ENCODE measurements at regions not wholly inside any gene's neighbourhood (a gene's known extent, or its start where the extent isn't known, plus 50 kb on each side); places are given as distances from the start of the nearest gene placed in this dataset.

- H3K27ac Mint-ChIP-seq, result no peak overlapping the region
- no peak overlapping the region for H3K4me3 Mint-ChIP-seq
- TF ChIP-seq JAZF1 (CRISPR knock-in tag; IDR thresholded peaks at IDR 0.05) (no peak), FOXP1 (CRISPR knock-in tag; IDR thresholded peaks at IDR 0.05; ENCODE audit: borderline replicate concordance) (no peak), CREB1 (CRISPR knock-in tag; IDR thresholded peaks at IDR 0.05) (no peak), NFYB (CRISPR knock-in tag; conservative IDR thresholded peaks at IDR 0.05; ENCODE audit: low read depth) (no peak), HMGA2 (CRISPR knock-in tag; IDR thresholded peaks at IDR 0.05) (no peak), TEAD4 (CRISPR knock-in tag; IDR thresholded peaks at IDR 0.05) (no peak), MXD4 (CRISPR knock-in tag; IDR thresholded peaks at IDR 0.05; ENCODE audit: borderline replicate concordance) (no peak), SMAD3 (CRISPR knock-in tag; IDR thresholded peaks at IDR 0.05; ENCODE audit: borderline replicate concordance) (no peak), EMX1 (CRISPR knock-in tag; IDR thresholded peaks at IDR 0.05) (no peak)
- TF ChIP-seq, protein P1, sequence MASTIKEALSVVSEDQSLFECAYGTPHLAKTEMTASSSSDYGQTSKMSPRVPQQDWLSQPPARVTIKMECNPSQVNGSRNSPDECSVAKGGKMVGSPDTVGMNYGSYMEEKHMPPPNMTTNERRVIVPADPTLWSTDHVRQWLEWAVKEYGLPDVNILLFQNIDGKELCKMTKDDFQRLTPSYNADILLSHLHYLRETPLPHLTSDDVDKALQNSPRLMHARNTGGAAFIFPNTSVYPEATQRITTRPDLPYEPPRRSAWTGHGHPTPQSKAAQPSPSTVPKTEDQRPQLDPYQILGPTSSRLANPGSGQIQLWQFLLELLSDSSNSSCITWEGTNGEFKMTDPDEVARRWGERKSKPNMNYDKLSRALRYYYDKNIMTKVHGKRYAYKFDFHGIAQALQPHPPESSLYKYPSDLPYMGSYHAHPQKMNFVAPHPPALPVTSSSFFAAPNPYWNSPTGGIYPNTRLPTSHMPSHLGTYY (CRISPR knock-in tag; IDR thresholded peaks at IDR 0.05), result no peak
- TF ChIP-seq, protein P2, sequence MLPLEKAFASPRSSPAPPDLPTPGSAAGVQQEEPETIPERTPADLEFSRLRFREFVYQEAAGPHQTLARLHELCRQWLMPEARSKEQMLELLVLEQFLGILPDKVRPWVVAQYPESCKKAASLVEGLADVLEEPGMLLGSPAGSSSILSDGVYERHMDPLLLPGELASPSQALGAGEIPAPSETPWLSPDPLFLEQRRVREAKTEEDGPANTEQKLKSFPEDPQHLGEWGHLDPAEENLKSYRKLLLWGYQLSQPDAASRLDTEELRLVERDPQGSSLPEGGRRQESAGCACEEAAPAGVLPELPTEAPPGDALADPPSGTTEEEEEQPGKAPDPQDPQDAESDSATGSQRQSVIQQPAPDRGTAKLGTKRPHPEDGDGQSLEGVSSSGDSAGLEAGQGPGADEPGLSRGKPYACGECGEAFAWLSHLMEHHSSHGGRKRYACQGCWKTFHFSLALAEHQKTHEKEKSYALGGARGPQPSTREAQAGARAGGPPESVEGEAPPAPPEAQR (CRISPR knock-in tag; IDR thresholded peaks at IDR 0.05), result no peak
- peaks cover 5% of the 10 kb centered on the region; the same call in 1 of the 2 replicates for H3K36me3 Mint-ChIP-seq
- ATAC-seq, result no peak
- peaks cover 14% of the 10 kb centered on the region for H3K27me3 Mint-ChIP-seq (ENCODE audit: low read depth)
- ChIA-PET POLR2A (no interaction called here), CTCF (interaction anchor here (0.9 kb wide), 1 partner anchor 94 kb away, joined by 5 read pairs; the partner anchor contains the start of gene LRFN2)
- no peak for DNase-seq (ENCODE audit: low spot score)
- H3K9me3 Mint-ChIP-seq, result peaks cover 14% of the 10 kb centered on the region
- no peaks in the 10 kb centered on the region for H3K4me1 Mint-ChIP-seq
Measured at GRCh38 chr6:40681622-40682021, 94.5 kb upstream of the LRFN2 start.

DNA sequence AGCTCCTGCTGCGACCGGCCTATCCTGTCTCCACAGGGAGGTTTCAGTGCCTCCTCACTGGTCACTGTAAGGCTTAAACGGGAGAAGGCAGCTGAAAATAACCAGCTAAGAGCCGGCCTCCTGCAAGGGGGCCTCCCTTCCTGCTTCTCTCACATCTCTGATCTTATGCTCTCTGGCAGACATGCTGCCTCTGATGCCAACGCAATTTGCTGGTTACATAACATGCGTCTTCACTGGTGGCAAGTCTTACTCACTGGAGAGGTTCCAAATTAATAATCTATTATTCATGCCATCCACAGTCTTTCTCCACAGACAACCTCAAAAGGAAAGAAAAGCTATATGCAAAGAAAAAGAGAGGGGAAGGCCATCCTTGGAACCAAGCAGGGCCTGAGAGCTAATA lies 91.8 kb upstream of the LRFN2 start:
- DNase-seq (ENCODE audit: low spot score) (no peak), ATAC-seq (no peak)
- Mint-ChIP-seq H3K36me3 (no peaks in the 10 kb centered on the region), H3K4me3 (no peak overlapping the region), H3K9me3 (peaks cover 3% of the 10 kb centered on the region), H3K27ac (no peak overlapping the region), H3K27me3 (ENCODE audit: low read depth) (peaks cover 6% of the 10 kb centered on the region; the same call in 1 of the 2 replicates), H3K4me1 (no peaks in the 10 kb centered on the region)
- TF ChIP-seq ZNF425 (CRISPR knock-in tag; conservative IDR thresholded peaks at IDR 0.05) (no peak), FOXJ3 (CRISPR knock-in tag; IDR thresholded peaks at IDR 0.05; ENCODE audit: borderline replicate concordance) (no peak), ZNF138 (CRISPR knock-in tag; conservative IDR thresholded peaks at IDR 0.05) (no peak), MXD4 (CRISPR knock-in tag; IDR thresholded peaks at IDR 0.05; ENCODE audit: borderline replicate concordance) (no peak), JAZF1 (CRISPR knock-in tag; IDR thresholded peaks at IDR 0.05) (no peak), ZNF416 (CRISPR knock-in tag; IDR thresholded peaks at IDR 0.05) (no peak), ZNF423 (CRISPR knock-in tag; IDR thresholded peaks at IDR 0.05) (no peak), NFATC4 (CRISPR knock-in tag; IDR thresholded peaks at IDR 0.05) (no peak), FOXK1 (CRISPR knock-in tag; IDR thresholded peaks at IDR 0.05) (no peak)
- TF ChIP-seq, protein P3, sequence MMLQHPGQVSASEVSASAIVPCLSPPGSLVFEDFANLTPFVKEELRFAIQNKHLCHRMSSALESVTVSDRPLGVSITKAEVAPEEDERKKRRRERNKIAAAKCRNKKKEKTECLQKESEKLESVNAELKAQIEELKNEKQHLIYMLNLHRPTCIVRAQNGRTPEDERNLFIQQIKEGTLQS (CRISPR knock-in tag; conservative IDR thresholded peaks at IDR 0.05), result no peak
- ChIA-PET CTCF (interaction anchor here (1.1 kb wide), 1 partner anchor 91 kb away, joined by 3 read pairs; no protein-coding TSS in a partner anchor), POLR2A (no interaction called here)

GRCh38 chr6:40674170-40674569 lies 87.0 kb upstream of the LRFN2 start:
- Mint-ChIP-seq H3K36me3 (no peaks in the 10 kb centered on the region), H3K9me3 (peaks cover 9% of the 10 kb centered on the region), H3K4me3 (no peak overlapping the region), H3K4me1 (no peaks in the 10 kb centered on the region), H3K27me3 (ENCODE audit: low read depth) (peaks cover 3% of the 10 kb centered on the region; the same call in 1 of the 2 replicates), H3K27ac (no peak overlapping the region)
- DNase-seq (ENCODE audit: low spot score) (no peak), ATAC-seq (no peak)
- CTCF ChIA-PET, result interaction anchor here (1.4 to 1.6 kb wide), 2 partner anchors 124 to 354 kb away, joined by 3 to 4 read pairs; no protein-coding TSS in a partner anchor
- POLR2A ChIA-PET, result interaction anchor here (1.2 kb wide), 1 partner anchor 21 kb away, joined by 4 read pairs; no protein-coding TSS in a partner anchor
- no peak for TF ChIP-seq ZNF425 (CRISPR knock-in tag; conservative IDR thresholded peaks at IDR 0.05)
- no peak for TF ChIP-seq PRRX2 (CRISPR knock-in tag; IDR thresholded peaks at IDR 0.05)
- TF ChIP-seq, protein P4, sequence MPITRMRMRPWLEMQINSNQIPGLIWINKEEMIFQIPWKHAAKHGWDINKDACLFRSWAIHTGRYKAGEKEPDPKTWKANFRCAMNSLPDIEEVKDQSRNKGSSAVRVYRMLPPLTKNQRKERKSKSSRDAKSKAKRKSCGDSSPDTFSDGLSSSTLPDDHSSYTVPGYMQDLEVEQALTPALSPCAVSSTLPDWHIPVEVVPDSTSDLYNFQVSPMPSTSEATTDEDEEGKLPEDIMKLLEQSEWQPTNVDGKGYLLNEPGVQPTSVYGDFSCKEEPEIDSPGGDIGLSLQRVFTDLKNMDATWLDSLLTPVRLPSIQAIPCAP (CRISPR knock-in tag; IDR thresholded peaks at IDR 0.05), result no peak
- TF ChIP-seq, protein P2 (CRISPR knock-in tag; IDR thresholded peaks at IDR 0.05), result no peak
- no peak for TF ChIP-seq ZNF232 (CRISPR knock-in tag; IDR thresholded peaks at IDR 0.05)
- TF ChIP-seq SMAD4 (CRISPR knock-in tag; IDR thresholded peaks at IDR 0.05), result no peak
- no peak for TF ChIP-seq TEAD1 (CRISPR knock-in tag; IDR thresholded peaks at IDR 0.05)
